Liver (tissue), 8 donors: ENCODE measurements at regions not wholly inside any gene's neighbourhood (a gene's known extent, or its start where the extent isn't known, plus 50 kb on each side); places are given as distances from the start of the nearest gene placed in this dataset.

ENCODE experiments used
- DNase-seq: peaks from one replicate; pipeline ENCODE4 v3.0.0-alpha.2; 2017; ENCODE audit warnings: low spot score
- H3K27ac ChIP-seq, 2 donors: one replicate each; pipeline ENCODE4 v1.7.0; 2013; ENCODE audit warnings: inconsistent platforms in 2 of 2, low read length in 2 of 2, control low read depth in 1 of 2, low read depth in 1 of 2, mild to moderate bottlenecking in 1 of 2
- H3K27me3 ChIP-seq, 4 donors: one replicate each; pipeline versions ENCODE4 v1.6.1 to v1.7.0; 2013; ENCODE audit warnings: low read length in 3 of 4, inconsistent platforms in 1 of 4, mild to moderate bottlenecking in 1 of 4, moderate library complexity in 1 of 4; ENCODE audit not compliant: control insufficient read depth in 4 of 4, insufficient read depth in 4 of 4
- H3K36me3 ChIP-seq, 4 donors: one replicate each; pipeline versions ENCODE4 v1.6.1 to v1.7.0; 2013; ENCODE audit warnings: low read length in 3 of 4, mild to moderate bottlenecking in 3 of 4, low read depth in 1 of 4, moderate library complexity in 1 of 4; ENCODE audit not compliant: control insufficient read depth in 4 of 4, insufficient read depth in 3 of 4
- H3K4me1 ChIP-seq, 4 donors: one replicate each; pipeline versions ENCODE4 v1.6.1 to v1.7.0; 2013; ENCODE audit warnings: low read length in 3 of 4, mild to moderate bottlenecking in 3 of 4, moderate library complexity in 1 of 4; ENCODE audit not compliant: control insufficient read depth in 4 of 4, insufficient read depth in 4 of 4
- H3K4me3 ChIP-seq, 3 donors: one replicate each; pipeline versions ENCODE4 v1.6.1 to v1.7.0; 2013; ENCODE audit warnings: low read length in 3 of 3, control low read depth in 1 of 3, low read depth in 1 of 3, mild to moderate bottlenecking in 1 of 3
- H3K9ac ChIP-seq, 2 donors: one replicate each; pipeline ENCODE4 v1.7.0; 2013; ENCODE audit warnings: low read length in 2 of 2, mild to moderate bottlenecking in 2 of 2, moderate library complexity in 2 of 2, control low read depth in 1 of 2, low read depth in 1 of 2
- H3K9me3 ChIP-seq, 4 donors: one replicate each; pipeline versions ENCODE4 v1.6.1 to v1.7.0; 2013; ENCODE audit warnings: low read length in 3 of 4; ENCODE audit not compliant: control insufficient read depth in 4 of 4
- CTCF ChIP-seq: fragments of 150-350 bp; IDR thresholded peaks from 2 replicates; pipeline ENCODE4 v1.5.1; 2017; ENCODE audit warnings: improper control_type of control experiment, low read depth, low read length; ENCODE audit not compliant: missing input control
- EGR1 ChIP-seq, 2 donors: IDR thresholded peaks; 2 replicates each; pipeline ENCODE4 v1.6.1; 2016 to 2018; ENCODE audit warnings: antibody characterized with exemption in 2 of 2, low read depth in 2 of 2
- FOXA1 ChIP-seq: IDR thresholded peaks from 2 replicates; pipeline ENCODE4 v1.6.1; 2016; ENCODE audit warnings: antibody characterized with exemption
- FOXA2 ChIP-seq: IDR thresholded peaks from 2 replicates; pipeline ENCODE4 v1.6.1; 2016; ENCODE audit warnings: antibody characterized with exemption
- GABPA ChIP-seq, 2 donors: IDR thresholded peaks in 1 of 2; conservative IDR thresholded peaks in 1 of 2; 2 replicates each; pipeline ENCODE4 v1.6.1; 2016; ENCODE audit warnings: antibody characterized with exemption in 2 of 2, mild to moderate bottlenecking in 1 of 2, moderate library complexity in 1 of 2
- HNF4A ChIP-seq, 2 donors: conservative IDR thresholded peaks; 2 replicates each; pipeline ENCODE4 v1.6.1; 2016; ENCODE audit warnings: antibody characterized with exemption in 2 of 2, mild to moderate bottlenecking in 2 of 2
- HNF4G ChIP-seq: IDR thresholded peaks from 2 replicates; pipeline ENCODE4 v1.6.1; 2016; ENCODE audit warnings: antibody characterized with exemption
- JUND ChIP-seq, 2 donors: IDR thresholded peaks; 2 replicates each; pipeline ENCODE4 v1.6.1; 2016; ENCODE audit warnings: antibody characterized with exemption in 2 of 2
- MAX ChIP-seq: IDR thresholded peaks from 2 replicates; pipeline ENCODE4 v1.6.1; 2016; ENCODE audit warnings: antibody characterized with exemption
- RAD21 ChIP-seq, 2 donors: IDR thresholded peaks; 2 replicates each; pipeline ENCODE4 v1.6.1; 2016; ENCODE audit warnings: antibody characterized with exemption in 2 of 2, mild to moderate bottlenecking in 2 of 2
- REST ChIP-seq: IDR thresholded peaks from 2 replicates; pipeline ENCODE4 v1.6.1; 2016; ENCODE audit warnings: antibody characterized with exemption, mild to moderate bottlenecking
- RXRA ChIP-seq, 2 donors: IDR thresholded peaks; 2 replicates each; pipeline ENCODE4 v1.6.1; 2017 to 2018; ENCODE audit warnings: antibody characterized with exemption in 2 of 2, mild to moderate bottlenecking in 1 of 2
- TAF1 ChIP-seq: conservative IDR thresholded peaks from 2 replicates; pipeline ENCODE4 v1.6.1; 2016; ENCODE audit warnings: antibody characterized with exemption, mild to moderate bottlenecking
- ZBTB33 ChIP-seq: IDR thresholded peaks from 2 replicates; pipeline ENCODE4 v1.6.1; 2016; ENCODE audit warnings: antibody characterized with exemption
- WGBS: extraction: QIAGEN DNeasy Blood & Tissue Kit; methylation state at CpG from one replicate; pipeline ENCODE4 v1.1.7; 2013; 5-methylcytosine and 5-hydroxymethylcytosine counted together
- donor health status: healthy.
- donor health status: healthy.
- donor health status: healthy.
- donor health status: healthy.
- donor health status: healthy.

- peak; percentile 76 for DNase-seq
- H3K36me3 ChIP-seq = no peaks in the 10 kb centered on the region
- WGBS = 17% methylated on average over 6 of the region's 6 CpGs
These were observed 169.9 kb upstream of the AADAT start for GRCh38 chr4:170259631-170260153.

GRCh38 chr4:170256807-170257206, 167.1 kb upstream of the AADAT start:
- no peaks in the 10 kb centered on the region for H3K27me3 ChIP-seq
- peaks cover 0 to 9% (median 3%) of the 10 kb centered on the region in 4 donors for H3K4me1 ChIP-seq
- no peaks in the 10 kb centered on the region for H3K9me3 ChIP-seq
- no peak overlapping the region for H3K9ac ChIP-seq
- H3K4me3 ChIP-seq = no peak overlapping the region
- TF ChIP-seq REST = no peak
- no peak for TF ChIP-seq GABPA (IDR thresholded peaks at IDR 0.05 in 1 of 2, conservative IDR thresholded peaks at IDR 0.05 in 1 of 2)
- TF ChIP-seq RAD21 (IDR thresholded peaks at IDR 0.05) = no peak
- TF ChIP-seq FOXA1 = no peak
- no peak for TF ChIP-seq HNF4A (conservative IDR thresholded peaks at IDR 0.05)
- no peak for TF ChIP-seq TAF1
- TF ChIP-seq RXRA (IDR thresholded peaks at IDR 0.05) = no peak
- no peak for TF ChIP-seq FOXA2
- no peak for TF ChIP-seq JUND (IDR thresholded peaks at IDR 0.05)
- TF ChIP-seq EGR1 (IDR thresholded peaks at IDR 0.05; ENCODE audit: low read depth in 2 of 2) = no peak
- no peak for TF ChIP-seq ZBTB33
- no peak for TF ChIP-seq CTCF
- no peak for TF ChIP-seq MAX
- TF ChIP-seq HNF4G = no peak
- no peak for DNase-seq
- no peak overlapping the region for H3K27ac ChIP-seq
- no peaks in the 10 kb centered on the region for H3K36me3 ChIP-seq

More at GRCh38 chr4:170259631-170260153, 169.9 kb upstream of the AADAT start:
- Histone ChIP-seq H3K4me3 (no peak overlapping the region), H3K9me3 (no peaks in the 10 kb centered on the region), H3K4me1 (peaks cover 0 to 9% (median 3%) of the 10 kb centered on the region in 4 donors), H3K9ac (no peak overlapping the region), H3K27me3 (no peaks in the 10 kb centered on the region), H3K27ac (no peak overlapping the region)
- TF ChIP-seq HNF4G (peak; percentile 23), CTCF (peak; percentile 96), RXRA (IDR thresholded peaks at IDR 0.05) (peak in 1 of 2 donors; percentile 21), FOXA2 (no peak), HNF4A (conservative IDR thresholded peaks at IDR 0.05) (peak in 1 of 2 donors; percentile 23), RAD21 (IDR thresholded peaks at IDR 0.05) (peak; percentile 99)
